HUES6 (cell line): ENCODE measurements at regions not wholly inside any gene's neighbourhood (a gene's known extent, or its start where the extent isn't known, plus 50 kb on each side); places are given as distances from the start of the nearest gene placed in this dataset.
"Not testable (repeated sequence)": the region's sequence is repeated elsewhere in the genome, so short reads cannot be mapped to it uniquely, and the experiment has no call there.

ENCODE experiments used
- H3K27ac ChIP-seq: 2 replicates; pipeline ENCODE4 v1.7.0; 2013; ENCODE audit warnings: low read depth, mild to moderate bottlenecking, low read length, inconsistent platforms
- H3K27me3 ChIP-seq: 2 replicates; pipeline ENCODE4 v1.6.1; 2013; ENCODE audit warnings: low read length; ENCODE audit not compliant: control insufficient read depth, insufficient read depth
- H3K36me3 ChIP-seq: 2 replicates; pipeline ENCODE4 v1.6.1; 2013; ENCODE audit warnings: low read length; ENCODE audit not compliant: control insufficient read depth, insufficient read depth
- H3K4me1 ChIP-seq: 2 replicates; pipeline ENCODE4 v1.6.1; 2013; ENCODE audit warnings: low read length; ENCODE audit not compliant: control insufficient read depth, insufficient read depth
- H3K4me3 ChIP-seq: 2 replicates; pipeline ENCODE4 v1.5.1; 2013; ENCODE audit warnings: low read depth, low read length
- H3K9ac ChIP-seq: one replicate; pipeline ENCODE4 v1.6.1; 2013; ENCODE audit warnings: mild to moderate bottlenecking, low read length
- H3K9me3 ChIP-seq: 2 replicates; pipeline ENCODE4 v1.6.1; 2013; ENCODE audit warnings: low read depth, low read length; ENCODE audit not compliant: control insufficient read depth, insufficient read depth

GRCh38 chr2:81403508-81403907, 1099.0 kb upstream of the LRRTM1 start:
- no peaks in the 10 kb centered on the region for H3K9me3 ChIP-seq
- H3K4me1 ChIP-seq = peaks cover 15% of the 10 kb centered on the region
- no peak overlapping the region for H3K27ac ChIP-seq
- no peak overlapping the region for H3K9ac ChIP-seq
- no peaks in the 10 kb centered on the region for H3K27me3 ChIP-seq
- no peaks in the 10 kb centered on the region for H3K36me3 ChIP-seq
- H3K4me3 ChIP-seq = no peak overlapping the region

- H3K4me3 ChIP-seq = peak overlapping the region; percentile 19; the same call in 1 of the 2 replicates
- peaks cover 35% of the 10 kb centered on the region for H3K4me1 ChIP-seq
- peak overlapping the region; percentile 71 for H3K9ac ChIP-seq
- no peaks in the 10 kb centered on the region for H3K27me3 ChIP-seq
- no peaks in the 10 kb centered on the region for H3K9me3 ChIP-seq
- H3K27ac ChIP-seq = peak overlapping the region; percentile 66; the same call in 1 of the 2 replicates
- H3K36me3 ChIP-seq = no peaks in the 10 kb centered on the region
Observed at GRCh38 chr2:81396417-81397019, 1092.0 kb upstream of the LRRTM1 start.

GRCh38 chr2:81395746-81396145, 1091.2 kb upstream of the LRRTM1 start:
- peak overlapping the region; percentile 71; the same call in 1 of the 2 replicates for H3K27ac ChIP-seq
- no peak overlapping the region for H3K4me3 ChIP-seq
- no peaks in the 10 kb centered on the region for H3K27me3 ChIP-seq
- H3K9me3 ChIP-seq = no peaks in the 10 kb centered on the region
- H3K36me3 ChIP-seq = no peaks in the 10 kb centered on the region
- H3K9ac ChIP-seq = no peak overlapping the region
- peaks cover 35% of the 10 kb centered on the region for H3K4me1 ChIP-seq

GRCh38 chr2:81389203-81389602, 1084.7 kb upstream of the LRRTM1 start:
- Histone ChIP-seq H3K9me3 (peaks cover 12% of the 10 kb centered on the region), H3K36me3 (no peaks in the 10 kb centered on the region), H3K4me3 (no peak overlapping the region), H3K9ac (no peak overlapping the region), H3K4me1 (0 out of 2 replicates have a peak, but pooled peaks cover 4% of the 10 kb centered on the region), H3K27me3 (no peaks in the 10 kb centered on the region), H3K27ac (no peak overlapping the region)

- no peaks in the 10 kb centered on the region for H3K27me3 ChIP-seq
- H3K4me3 ChIP-seq = no peak overlapping the region
- H3K36me3 ChIP-seq = no peaks in the 10 kb centered on the region
- no peak overlapping the region for H3K27ac ChIP-seq
- H3K4me1 ChIP-seq = no peaks in the 10 kb centered on the region
- H3K9me3 ChIP-seq = peaks cover 7% of the 10 kb centered on the region; the same call in 1 of the 2 replicates
- no peak overlapping the region for H3K9ac ChIP-seq
Observed at GRCh38 chr2:81363800-81364199, 1059.2 kb upstream of the LRRTM1 start.

GRCh38 chr2:81362468-81362867, 1057.9 kb upstream of the LRRTM1 start:
- not testable (repeated sequence) for H3K4me1 ChIP-seq, H3K4me3 ChIP-seq, H3K27ac ChIP-seq, H3K36me3 ChIP-seq, H3K27me3 ChIP-seq, H3K9ac ChIP-seq, H3K9me3 ChIP-seq

- H3K4me1 ChIP-seq = no peaks in the 10 kb centered on the region
- H3K9me3 ChIP-seq = no peaks in the 10 kb centered on the region
- no peak overlapping the region for H3K9ac ChIP-seq
- H3K4me3 ChIP-seq = no peak overlapping the region
- no peaks in the 10 kb centered on the region for H3K27me3 ChIP-seq
- no peak overlapping the region for H3K27ac ChIP-seq
- no peaks in the 10 kb centered on the region for H3K36me3 ChIP-seq
Observed at GRCh38 chr2:81355436-81355835, 1050.9 kb upstream of the LRRTM1 start.

- Histone ChIP-seq H3K27ac (no peak overlapping the region), H3K36me3 (no peaks in the 10 kb centered on the region), H3K27me3 (no peaks in the 10 kb centered on the region), H3K9ac (no peak overlapping the region), H3K9me3 (no peaks in the 10 kb centered on the region), H3K4me3 (no peak overlapping the region), H3K4me1 (no peaks in the 10 kb centered on the region)
Observed at GRCh38 chr2:81334046-81334445, 1029.5 kb upstream of the LRRTM1 start.

GRCh38 chr2:81328968-81329367, 1024.4 kb upstream of the LRRTM1 start:
- no peaks in the 10 kb centered on the region for H3K27me3 ChIP-seq
- H3K4me3 ChIP-seq = no peak overlapping the region
- H3K9me3 ChIP-seq = no peaks in the 10 kb centered on the region
- H3K4me1 ChIP-seq = peaks cover 3% of the 10 kb centered on the region; the same call in 1 of the 2 replicates
- no peak overlapping the region for H3K9ac ChIP-seq
- no peaks in the 10 kb centered on the region for H3K36me3 ChIP-seq
- H3K27ac ChIP-seq = no peak overlapping the region

GRCh38 chr2:81327911-81328310, 1023.4 kb upstream of the LRRTM1 start:
- H3K4me1 ChIP-seq = peaks cover 3% of the 10 kb centered on the region; the same call in 1 of the 2 replicates

GRCh38 chr2:81324046-81324445, 1019.5 kb upstream of the LRRTM1 start:
- H3K36me3 ChIP-seq = no peaks in the 10 kb centered on the region
- peaks cover 3% of the 10 kb centered on the region; the same call in 1 of the 2 replicates for H3K4me1 ChIP-seq
- no peaks in the 10 kb centered on the region for H3K9me3 ChIP-seq
- H3K27ac ChIP-seq = no peak overlapping the region
- H3K27me3 ChIP-seq = no peaks in the 10 kb centered on the region
- H3K4me3 ChIP-seq = no peak overlapping the region
- no peak overlapping the region for H3K9ac ChIP-seq

More at GRCh38 chr2:81327911-81328310, 1023.4 kb upstream of the LRRTM1 start:
- H3K4me3 ChIP-seq = no peak overlapping the region
- H3K27me3 ChIP-seq = no peaks in the 10 kb centered on the region
- no peaks in the 10 kb centered on the region for H3K9me3 ChIP-seq
- H3K27ac ChIP-seq = no peak overlapping the region
- H3K9ac ChIP-seq = no peak overlapping the region
- no peaks in the 10 kb centered on the region for H3K36me3 ChIP-seq
